ENCODE measurements at regions not wholly inside any gene's neighbourhood (a gene's known extent, or its start where the extent isn't known, plus 50 kb on each side); places are given as distances from the start of the nearest gene placed in this dataset.
"Not testable (repeated sequence)": the region's sequence is repeated elsewhere in the genome, so short reads cannot be mapped to it uniquely, and the experiment has no call there.

DNA sequence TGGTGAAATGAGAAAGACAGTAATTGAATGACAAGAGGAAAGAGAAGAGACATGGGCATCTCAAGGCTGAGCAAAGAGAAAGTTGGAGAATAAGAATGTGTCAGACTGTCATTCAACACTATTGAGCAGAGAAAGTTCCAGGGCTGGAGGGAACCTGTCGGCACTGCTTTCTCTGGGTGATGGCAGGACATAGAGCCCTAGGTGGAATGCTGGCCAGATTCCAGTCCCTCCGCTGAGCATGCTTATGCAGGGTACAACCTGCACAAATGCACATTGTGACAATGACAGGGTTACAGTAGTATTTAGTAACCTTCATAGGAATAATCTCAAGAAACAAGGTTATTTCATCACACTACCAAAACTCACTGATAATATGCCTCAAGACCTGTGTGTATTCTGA, 582.8 kb downstream of the ADCYAP1 start:
- DNase-seq (ENCODE audit: low read depth in 2 of 2), result no peak

GRCh38 chr18:1488394-1488793, 583.7 kb downstream of the ADCYAP1 start:
- DNase-seq (ENCODE audit: low read depth in 2 of 2), result no peak

DNA sequence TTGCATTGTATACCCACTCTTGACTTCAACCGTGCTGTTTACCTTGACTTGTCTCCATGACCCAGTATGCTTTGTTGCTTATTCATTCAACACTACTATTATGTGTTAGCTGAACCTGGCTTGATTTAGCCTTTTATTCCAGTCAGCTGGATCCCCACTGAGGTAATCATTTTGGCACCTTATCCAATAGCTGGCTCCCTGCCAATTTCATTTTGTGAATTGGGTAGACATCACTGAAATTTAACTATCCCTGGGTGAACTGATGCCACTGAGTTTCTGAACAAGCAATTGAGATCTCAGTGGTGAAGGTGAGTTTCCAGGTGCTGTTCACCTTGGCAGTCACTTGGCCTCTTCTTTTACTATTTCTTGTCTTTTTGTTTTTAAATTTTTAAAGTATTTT, 584.3 kb downstream of the ADCYAP1 start:
- DNase-seq (ENCODE audit: low read depth in 2 of 2), result no peak

GRCh38 chr18:1495387-1495786, 590.7 kb downstream of the ADCYAP1 start:
- no peak for DNase-seq (ENCODE audit: low read depth in 2 of 2)

GRCh38 chr18:1496096-1496495, 591.4 kb downstream of the ADCYAP1 start:
- DNase-seq (ENCODE audit: low read depth in 2 of 2), result no peak

DNA sequence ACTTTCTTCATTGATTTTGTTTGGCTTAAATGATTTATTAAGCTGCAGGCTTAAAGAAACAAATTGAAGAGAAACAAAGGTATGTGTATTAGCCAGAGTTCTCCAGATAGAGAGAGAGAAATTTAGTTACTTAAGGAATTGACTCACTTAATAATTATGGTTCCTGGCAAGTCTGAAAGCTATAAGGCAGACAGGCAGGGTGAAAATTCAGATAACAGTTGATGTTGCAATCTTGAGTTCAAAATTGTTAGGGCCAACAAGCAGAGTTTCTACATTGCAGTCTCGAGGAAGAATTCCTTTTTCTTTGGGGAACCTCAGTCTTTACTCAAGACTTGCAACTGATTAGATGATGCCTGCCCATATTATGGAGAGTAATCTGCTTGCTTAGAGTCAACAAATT, 593.5 kb downstream of the ADCYAP1 start:
- no peak for DNase-seq (ENCODE audit: low read depth in 2 of 2)

DNA sequence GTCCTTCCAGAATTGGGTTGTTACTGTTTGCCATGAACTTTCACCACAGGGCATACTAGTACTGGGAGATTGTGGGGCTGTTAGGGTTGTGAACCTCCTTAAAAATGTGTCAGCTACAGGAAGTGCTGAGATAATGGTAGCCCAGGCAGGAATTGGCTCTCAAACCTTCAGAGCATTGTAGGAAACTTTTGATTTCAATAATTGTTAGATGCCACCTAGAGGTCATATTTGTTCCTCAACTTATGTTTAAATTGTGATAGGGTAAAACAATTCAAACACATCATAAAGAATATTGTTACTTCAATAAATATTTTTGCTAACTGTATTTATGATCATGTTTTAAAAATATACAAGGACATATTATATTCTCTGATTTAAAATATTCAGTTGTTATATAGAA, 594.6 kb downstream of the ADCYAP1 start:
- no peak for DNase-seq (ENCODE audit: low read depth in 2 of 2)

- DNase-seq (ENCODE audit: low read depth in 2 of 2), result no peak
Measured at GRCh38 chr18:1503847-1504246, 599.2 kb downstream of the ADCYAP1 start.

DNA sequence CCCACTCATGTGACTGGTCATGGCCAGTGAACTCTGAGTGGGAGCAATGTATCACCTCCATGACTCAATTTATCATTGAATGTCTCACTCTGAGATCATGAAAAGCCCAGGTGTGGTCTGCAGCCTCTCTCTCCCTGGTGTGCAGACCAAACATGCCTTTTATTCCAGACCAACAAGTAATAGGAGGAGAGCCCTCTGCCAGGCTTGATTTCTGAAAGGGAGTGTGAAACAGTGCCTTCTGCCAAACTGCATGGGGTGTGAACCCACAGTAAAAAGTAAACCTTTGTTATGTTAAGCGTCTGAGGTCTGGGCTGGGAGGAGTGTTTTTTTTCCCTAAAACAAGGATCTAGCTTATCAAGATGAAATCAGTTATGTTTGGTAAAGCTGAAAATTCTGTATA, 601.2 kb downstream of the ADCYAP1 start:
- DNase-seq (ENCODE audit: low read depth in 2 of 2), result no peak

DNA sequence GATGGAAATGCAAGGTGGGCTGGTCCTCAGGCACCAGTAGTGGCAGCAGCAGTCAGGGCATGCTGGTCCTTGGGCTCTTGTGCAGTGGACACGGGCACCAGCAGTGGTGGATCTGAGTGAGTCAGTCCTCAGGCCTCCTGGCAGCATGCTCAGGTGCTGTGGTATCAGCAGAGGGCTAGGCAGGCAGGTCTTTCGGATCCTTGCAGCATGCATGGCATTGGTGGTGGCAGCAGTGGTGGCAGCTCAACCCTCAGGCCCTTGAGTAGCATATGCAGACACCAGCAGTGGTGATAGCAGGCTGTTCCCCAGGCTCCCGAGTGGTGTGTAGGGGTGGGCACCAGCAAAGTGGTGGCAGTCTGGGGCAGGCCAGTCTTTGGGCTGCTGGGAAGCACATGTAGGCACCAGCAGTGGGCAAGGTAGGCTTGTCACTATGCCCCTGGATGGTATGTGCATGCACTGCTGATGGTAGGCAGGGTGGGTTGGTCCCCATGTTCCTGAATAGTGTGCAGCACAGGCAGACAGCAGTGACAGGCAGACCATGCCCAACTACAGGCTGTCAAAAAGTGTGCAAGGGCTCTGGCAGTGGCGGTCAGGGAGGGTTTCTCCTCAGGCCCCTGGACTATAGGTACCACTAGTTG, 606.0 kb downstream of the ADCYAP1 start:
- DNase-seq (ENCODE audit: low read depth in 2 of 2), result no peak

- DNase-seq (ENCODE audit: low read depth in 2 of 2), result no peak
Measured at GRCh38 chr18:1511619-1512311, 607.1 kb downstream of the ADCYAP1 start.

- DNase-seq (ENCODE audit: low read depth in 2 of 2), result no peak
Measured at GRCh38 chr18:1513519-1513918, 608.8 kb downstream of the ADCYAP1 start.

DNA sequence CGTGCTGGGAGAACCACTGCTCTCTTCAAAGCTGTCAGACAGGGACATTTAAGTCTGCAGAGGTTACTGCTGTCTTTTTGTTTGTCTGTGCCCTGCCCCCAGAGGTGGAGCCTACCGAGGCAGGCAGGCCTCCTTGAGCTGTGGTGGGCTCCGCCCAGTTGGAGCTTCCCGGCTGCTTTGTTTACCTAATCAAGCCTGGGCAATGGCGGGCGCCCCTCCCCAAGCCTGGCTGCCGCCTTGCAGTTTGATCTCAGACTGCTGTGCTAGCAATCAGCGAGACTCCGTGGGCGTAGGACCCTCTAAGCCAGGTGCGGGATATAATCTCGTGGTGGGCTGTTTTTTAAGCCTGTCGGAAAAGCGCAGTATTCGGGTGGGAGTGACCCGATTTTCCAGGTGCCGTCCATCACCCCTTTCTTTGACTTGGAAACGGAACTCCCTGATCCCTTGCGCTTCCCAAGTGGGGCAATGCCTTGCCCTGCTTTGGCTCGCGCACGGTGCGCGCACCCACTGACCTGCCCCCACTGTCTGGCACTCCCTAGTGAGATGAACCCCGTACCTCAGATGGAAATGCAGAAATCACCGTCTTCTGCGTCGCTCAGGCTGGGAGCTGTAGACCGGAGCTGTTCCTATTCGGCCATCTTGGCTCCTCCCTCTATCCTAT, 617.0 kb downstream of the ADCYAP1 start:
- DNase-seq (ENCODE audit: low read depth in 2 of 2), result not testable (repeated sequence)

DNA sequence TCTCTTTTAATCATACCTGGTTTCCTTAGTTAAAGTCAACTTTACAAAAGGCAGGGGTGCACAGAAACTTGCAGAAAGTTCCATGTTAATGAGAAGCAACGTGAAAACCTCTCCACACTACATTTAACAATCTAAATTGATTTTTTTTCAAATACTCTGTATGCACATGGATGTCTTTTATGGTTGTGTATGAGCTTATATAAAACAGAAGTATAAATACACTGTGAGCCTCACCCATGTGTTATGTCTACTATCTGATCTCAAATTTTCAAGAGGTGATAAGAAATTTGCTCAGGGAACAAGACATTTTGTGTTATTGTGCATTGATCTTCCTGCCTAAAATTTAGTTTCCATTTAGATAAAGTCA, 617.6 kb downstream of the ADCYAP1 start:
- DNase-seq (ENCODE audit: low read depth in 2 of 2), result no peak

DNA sequence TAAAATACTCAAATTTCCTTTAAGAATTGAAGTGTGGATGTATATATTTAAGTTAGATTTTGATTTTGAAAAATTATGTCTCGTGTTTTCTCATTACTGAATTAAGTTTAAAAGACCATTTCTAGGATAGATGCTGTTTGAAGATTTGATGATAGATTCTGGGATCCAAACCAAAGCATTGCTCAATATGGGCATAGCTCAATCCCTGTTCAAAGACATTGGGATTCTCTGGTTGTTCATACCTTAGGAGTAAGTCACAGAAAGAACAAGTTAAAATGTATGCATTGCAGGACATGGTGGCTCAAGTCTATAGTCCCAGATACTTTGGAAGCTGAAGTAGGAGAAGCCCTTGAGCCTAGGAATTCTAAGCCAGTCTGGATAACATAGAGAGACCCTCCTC, 622.3 kb downstream of the ADCYAP1 start:
- no peak for DNase-seq (ENCODE audit: low read depth in 2 of 2)

DNA sequence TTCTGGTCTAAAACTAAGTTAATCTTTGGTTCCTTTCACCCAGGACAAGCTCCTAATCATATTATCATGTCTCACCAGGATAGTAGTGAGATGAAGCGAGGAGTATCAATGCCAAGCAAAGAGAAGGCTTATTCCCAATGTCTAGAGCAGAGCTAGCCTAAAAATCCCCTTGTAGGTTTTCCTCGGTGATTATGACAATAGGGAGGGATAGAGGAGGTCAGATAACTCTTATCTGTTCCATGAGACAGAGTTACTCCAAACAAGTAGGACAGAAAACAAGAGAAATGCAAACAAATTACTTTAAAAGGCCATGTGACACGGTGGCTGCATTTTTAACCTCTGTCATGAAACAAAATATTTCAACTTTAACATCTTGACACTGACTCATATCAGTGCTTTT, 623.1 kb downstream of the ADCYAP1 start:
- DNase-seq (ENCODE audit: low read depth in 2 of 2), result no peak

DNA sequence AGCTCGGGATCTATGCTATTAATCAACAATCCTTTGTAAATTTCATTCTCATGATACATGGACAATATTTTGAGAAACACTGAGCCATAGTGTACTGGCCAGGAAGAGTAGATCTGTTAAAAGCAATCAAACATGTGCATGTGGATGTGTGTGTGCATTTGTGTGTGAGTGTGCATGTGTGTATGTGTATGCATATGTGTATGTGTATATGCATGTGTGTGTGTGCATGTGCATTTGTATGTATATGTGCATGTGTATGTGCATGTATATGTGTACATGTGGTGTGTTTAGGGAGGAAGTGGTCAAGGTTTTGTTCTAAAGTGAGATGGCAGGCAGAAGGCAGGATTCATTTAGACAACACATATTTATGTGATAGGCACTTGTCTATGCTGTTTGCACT, 623.8 kb downstream of the ADCYAP1 start:
- DNase-seq (ENCODE audit: low read depth in 2 of 2), result no peak

DNA sequence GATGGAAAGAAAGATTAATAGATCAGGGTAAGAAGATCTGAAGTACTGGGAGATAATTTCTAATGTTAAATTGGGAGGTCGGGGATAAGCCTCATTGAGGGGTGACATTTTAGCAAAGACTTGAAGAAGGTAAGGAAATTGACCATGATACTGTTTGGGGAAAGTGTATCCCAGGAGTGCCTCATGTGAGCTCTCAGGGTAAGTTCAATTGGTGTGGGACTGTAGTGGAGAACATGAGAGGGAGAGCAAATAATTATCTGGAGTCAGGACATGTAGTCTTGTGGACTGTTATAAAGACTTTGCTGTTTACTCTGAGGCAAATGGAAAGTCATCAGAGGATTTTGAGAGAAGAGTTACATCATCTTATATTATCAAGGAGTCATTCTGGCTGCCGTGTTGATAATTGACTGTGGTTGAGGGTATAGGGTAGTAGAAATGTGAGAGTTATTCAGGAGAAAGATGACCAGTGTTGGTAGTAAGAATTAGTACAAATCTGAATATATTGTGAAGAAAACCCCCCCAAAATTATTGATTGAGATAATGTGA, 624.4 kb downstream of the ADCYAP1 start:
- DNase-seq (ENCODE audit: low read depth in 2 of 2), result no peak

DNA sequence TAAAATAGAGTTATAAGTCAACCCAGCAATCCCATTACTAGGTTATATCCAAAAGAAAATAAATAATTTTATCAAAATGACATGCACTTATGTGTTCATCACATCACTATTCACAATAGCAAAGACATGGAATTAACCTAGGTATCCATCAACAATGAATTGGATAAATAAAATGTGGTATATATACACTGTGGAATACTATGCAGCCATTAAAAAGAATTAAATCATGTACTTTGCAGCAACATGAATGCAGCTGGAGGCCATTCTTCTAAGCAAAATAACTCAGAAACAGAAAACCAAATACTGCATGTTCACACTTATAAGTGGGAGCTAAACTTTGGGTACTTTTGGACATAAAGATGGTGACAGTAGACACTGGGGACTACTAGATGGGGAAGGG, 626.0 kb downstream of the ADCYAP1 start:
- DNase-seq (ENCODE audit: low read depth in 2 of 2), result no peak

- no peak for DNase-seq (ENCODE audit: low read depth in 2 of 2)
Measured at GRCh38 chr18:1539276-1539675, 634.6 kb downstream of the ADCYAP1 start.

GRCh38 chr18:1541478-1541877, 636.8 kb downstream of the ADCYAP1 start:
- DNase-seq (ENCODE audit: low read depth in 2 of 2), result no peak

GRCh38 chr18:1542230-1542774, 637.6 kb downstream of the ADCYAP1 start:
- no peak for DNase-seq (ENCODE audit: low read depth in 2 of 2)

DNA sequence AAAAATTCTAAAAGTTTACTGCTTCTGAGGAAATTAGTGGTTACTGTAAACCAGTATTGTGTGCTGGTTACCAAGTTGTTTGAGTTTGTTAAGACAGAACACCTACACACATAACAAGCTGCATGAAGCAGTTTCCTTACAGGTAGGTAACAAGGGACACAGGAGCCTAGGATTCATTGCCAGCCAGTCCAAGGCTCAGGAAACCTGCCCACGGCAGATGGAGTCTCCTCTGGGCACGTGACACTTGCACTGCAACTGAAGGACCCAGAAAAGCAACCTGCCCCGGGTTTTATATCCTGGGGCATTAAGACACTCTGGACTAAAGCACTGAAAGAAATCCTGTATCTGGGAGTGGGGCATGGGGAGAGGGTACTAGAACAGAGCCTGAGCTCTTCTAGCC, 639.3 kb downstream of the ADCYAP1 start:
- DNase-seq (ENCODE audit: low read depth in 2 of 2), result no peak
